Fibroblast of skin of right quadriceps (primary cell): ENCODE measurements at regions not wholly inside any gene's neighbourhood (a gene's known extent, or its start where the extent isn't known, plus 50 kb on each side); places are given as distances from the start of the nearest gene placed in this dataset.

ENCODE experiments used
- DNase-seq: peaks from one replicate; pipeline ENCODE4 v3.0.0-alpha.2; 2013

DNA sequence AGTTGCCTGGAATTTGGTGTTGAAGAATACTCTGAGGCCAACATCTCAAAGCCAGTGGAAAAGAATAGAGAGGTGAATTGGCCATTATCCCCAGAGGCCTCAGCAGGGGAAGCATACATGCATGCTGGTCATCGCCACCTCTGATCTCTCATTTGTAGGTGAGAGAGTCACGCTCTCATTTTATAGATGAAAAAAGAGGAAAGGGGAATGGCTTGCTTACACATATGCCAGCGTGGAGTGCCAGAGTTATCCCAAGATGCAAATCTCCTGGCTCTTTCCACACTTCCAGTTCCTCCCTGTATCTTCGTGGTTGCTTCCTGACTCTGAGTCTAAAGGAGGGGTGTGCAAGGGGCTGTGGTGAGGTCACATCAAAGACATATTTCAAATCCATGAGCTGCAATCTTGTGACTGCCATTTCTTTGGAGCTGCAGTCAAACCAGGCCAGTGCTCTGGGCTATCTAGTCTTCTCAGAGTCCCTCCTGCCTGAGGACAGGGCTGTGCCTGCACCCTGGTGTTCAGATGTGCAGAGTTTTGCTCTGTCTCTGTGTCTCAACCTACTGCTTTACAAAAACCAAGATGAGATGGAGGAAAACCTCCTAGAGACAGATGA lies 324.7 kb downstream of the MYCN start:
- no peak for DNase-seq

DNA sequence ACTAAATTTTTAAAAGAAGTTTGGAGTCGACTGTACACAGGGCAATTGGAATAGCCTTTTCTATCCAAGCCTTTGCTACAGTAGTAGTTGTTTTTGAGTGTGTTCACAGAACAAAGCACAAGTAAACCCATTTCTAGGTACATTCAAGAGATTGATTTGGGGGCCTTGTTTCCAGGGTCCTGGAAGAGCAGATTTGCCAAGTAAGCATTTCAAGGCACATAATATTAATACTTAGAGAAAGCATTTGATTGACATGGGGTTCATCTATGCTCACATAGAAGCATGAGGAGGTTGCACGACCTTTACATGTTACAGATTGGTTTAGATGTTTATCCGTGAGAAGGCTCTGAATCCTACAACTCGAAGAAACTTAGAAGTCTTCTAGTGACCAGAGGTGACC lies 324.1 kb downstream of the MYCN start:
- DNase-seq = no peak

DNA sequence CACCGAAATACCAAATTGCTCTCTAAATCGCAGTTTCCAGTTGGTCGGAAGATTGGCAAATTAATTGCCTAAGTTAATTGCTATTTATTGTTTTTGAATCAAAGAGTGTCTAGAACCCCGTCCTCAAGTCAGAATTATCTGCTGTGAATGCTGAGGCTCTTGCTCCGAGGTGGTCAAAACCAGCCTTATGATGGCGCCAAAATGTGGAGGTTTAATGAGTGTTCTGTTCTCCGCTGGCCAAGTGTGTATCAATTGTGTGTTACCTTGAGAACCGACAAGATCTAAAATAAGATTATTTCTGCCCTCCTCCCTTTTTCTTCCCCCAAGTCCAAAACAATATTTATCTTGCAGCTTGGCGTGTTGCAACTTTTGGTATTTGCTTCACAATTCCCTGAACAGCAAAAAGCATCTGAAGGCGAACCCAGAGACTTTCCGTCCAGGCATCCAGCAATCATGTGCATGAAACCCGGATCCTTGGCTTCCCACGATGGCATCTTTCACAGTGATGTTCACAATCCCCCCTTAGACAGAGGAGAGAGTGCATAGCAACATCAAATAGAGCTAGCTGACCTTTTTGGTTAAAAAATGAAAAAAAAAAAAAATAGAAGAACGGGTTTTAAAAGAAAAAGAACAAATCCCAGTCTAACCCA lies 323.0 kb downstream of the MYCN start:
- DNase-seq = no peak

DNA sequence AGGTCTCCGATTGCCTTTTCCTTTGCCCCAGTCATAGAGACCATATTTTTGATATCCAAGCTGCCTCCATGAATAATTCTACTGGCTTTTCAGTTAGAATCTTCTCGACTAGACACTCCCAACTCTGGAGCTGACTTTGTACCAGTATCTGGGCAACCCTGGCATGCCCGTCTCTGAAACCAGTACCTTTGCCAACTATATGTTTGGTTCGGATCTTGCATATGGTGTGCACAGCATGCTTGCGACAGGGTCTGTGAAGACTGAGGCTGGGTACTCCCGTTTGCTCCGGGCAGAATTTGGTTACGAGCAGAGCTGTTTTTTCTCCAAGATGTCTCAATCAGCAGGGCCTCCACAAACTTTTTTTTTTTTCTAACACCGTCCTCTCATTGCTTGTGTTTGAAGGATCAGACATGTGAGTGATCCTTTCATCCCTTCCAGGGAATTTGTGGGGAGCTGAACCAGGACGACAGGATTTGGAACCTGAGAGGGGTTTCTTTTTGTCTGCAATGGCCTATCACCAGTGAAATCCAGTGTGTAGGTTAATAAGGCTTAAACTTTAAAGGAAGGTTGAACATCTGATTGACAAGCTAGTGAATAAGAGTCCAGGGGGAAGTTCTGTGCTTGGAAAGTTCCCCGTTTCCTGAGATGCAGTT lies 322.3 kb downstream of the MYCN start:
- no peak for DNase-seq

DNA sequence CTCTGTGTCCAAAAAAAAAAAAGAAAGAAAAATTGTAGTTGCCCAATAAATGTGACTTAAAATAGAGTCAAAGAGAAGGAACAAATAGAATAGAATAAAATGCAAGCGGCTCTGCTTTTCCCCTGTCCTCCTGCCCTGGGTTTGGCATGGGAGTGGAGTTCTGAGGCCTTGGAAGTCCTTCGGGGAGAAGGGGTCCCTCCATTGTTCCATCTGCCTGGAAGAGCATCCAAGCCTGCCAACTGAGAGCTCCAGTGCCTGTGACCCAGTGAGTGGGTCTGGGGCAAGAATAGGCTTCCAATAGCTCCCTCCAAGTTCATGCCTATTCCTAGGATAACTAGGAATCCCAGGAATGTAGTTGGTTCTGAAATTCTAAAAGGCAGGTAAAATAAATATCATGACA lies 321.4 kb downstream of the MYCN start:
- no peak for DNase-seq

DNA sequence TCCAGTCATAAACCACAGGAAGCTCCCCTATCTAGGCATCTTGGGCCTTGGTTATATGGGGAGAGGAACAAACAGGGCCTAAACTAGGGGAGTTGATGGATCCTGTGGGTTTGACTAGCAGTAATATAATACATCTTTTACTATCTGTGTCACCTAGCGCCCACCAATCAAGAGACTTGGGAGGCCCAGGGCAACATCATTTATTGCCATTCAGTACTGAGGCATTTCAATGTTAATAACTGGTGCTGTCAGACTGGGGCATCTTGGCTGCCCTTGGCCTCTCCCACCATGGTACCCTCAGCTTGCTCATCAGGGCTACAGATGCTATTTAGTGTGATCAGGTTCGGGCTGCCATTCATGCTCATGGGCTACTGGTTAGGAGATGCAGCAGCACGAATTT lies 320.7 kb downstream of the MYCN start:
- no peak for DNase-seq

DNA sequence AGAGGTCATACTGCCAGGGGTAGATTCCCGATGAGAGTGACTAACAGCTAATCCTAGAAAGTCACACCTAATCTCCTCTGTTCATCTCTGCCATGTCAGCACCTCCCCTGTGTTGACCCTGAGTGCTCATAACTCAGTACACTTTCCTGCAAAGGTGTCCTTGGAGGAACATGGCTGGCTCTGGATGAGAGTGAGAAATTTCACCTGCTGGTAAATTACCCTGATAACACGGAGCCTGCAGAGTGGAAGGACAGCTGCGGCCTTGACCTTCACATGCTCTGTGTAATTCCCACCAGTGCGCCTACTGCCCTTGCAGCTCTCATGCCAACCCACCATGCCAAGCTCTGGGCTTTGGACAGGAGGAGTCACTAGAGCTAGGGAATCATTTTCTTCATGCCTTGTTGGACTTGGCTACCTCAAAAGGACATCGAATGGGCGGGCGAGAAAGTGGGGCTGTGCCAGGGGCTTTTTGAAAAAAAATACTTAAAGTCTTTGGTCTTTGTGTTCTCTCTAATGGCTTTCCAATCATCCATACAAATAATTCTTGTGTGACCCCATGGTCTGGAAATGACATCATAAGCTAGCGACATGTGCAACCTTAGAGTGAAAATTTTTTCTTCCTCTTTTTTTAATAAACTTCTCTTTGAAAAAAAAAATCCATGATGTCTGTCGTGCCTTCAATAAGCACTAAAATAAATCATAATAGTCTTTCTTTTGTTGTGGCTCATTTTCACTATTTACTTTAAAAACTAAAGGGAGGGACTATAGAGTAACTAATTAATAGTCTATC lies 319.9 kb downstream of the MYCN start:
- no peak for DNase-seq

DNA sequence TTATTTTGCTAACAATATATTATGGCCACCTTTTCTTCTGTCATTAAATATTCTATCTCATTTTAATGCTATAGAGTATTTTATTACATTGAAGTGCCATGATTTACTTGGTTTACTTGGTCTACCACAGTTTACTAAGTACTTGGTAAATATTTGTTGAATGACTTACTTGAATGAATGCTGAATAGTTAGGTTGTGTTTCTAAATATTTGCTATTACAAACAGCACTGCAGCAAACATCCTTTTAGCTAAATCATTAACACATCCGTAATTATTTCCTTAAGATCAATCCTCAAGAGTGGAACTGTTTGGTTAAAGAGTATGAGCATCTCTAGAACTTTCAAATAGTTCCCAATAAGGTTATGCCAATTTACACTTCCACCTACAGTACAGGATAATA lies 318.7 kb downstream of the MYCN start:
- no peak for DNase-seq

DNA sequence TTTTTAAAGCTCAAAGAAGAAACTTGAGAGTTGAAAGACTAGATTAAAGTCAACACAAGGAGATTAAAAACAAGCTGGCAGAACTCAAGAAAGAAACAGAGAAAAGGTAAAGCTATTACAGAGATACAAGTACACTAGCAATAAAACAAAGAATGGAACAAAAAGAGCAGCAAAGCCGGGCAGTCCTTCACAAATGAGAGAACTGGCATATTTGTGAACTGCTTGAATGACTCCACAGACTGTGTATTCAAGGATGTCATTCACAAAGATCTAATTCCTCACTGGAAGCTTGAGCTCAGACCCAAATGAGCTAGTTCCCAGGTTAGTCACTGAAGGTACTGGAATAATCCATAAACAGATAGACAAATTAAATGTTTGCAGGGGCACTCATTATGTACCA lies 318.0 kb downstream of the MYCN start:
- DNase-seq = no peak

DNA sequence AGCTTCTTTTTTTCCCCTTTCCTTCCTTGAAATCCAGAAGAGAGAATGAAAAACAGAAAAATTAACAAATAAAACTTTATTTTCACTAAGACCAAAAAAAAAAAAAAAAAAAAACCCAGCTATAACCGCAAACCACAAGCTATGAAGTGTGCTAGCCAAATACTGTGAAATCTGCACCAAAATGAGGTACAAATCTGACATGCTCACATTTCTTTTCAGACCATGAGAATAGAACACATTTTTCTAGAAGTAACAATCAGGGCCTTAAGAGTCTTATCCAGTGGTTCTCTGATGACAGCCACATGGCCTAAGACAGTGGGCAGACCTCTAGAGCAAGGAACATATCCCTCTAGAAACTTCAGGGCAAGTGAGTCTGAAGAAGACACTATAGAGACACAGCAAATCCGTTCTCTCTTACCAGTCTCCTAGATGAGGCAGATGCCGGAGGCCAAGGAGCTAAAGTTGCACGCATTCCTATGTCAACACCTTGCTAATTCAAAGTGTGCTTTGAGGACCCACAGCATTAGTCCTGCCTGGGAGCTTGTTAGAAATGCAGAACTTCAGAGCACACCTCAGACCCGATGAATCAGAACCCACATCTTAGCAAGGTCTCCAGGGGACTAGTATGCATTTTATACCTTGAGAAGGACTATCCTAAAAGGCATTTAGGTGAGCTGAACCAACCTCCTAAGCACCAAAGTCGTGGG lies 317.1 kb downstream of the MYCN start:
- DNase-seq = no peak

DNA sequence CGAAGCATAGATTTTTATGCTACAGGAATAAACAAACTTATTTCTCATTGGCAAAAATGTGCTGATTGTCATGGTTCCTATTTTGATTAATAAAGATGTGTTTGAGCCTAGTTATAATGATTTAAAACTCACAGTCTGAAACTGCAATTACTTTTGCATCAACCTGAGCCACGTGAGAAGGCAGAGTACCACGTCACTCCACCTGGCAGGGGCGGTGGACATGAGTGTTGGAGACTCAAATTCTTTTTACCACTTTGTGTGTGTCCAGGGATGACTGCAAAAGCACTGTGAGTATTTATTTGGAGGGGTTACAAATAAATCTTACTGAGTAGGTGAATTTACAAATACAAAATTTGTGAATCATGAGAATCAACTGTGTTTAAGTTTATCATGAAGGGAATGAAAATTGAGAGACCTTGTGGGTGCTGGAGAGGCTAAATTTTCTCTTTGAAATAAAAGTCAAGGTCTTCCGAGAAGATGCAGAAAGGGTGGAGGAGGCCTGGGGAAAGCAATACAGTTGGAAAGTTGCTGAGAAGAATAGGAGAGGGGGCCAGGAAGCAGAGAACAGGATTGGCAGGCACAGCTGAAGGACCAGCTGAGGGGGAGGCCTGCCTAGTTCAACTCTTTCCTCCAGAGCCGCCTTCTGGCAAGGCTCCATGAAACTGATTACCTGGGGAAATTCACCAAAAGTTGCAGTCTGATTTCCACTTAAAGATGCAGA lies 316.4 kb downstream of the MYCN start:
- no peak for DNase-seq

DNA sequence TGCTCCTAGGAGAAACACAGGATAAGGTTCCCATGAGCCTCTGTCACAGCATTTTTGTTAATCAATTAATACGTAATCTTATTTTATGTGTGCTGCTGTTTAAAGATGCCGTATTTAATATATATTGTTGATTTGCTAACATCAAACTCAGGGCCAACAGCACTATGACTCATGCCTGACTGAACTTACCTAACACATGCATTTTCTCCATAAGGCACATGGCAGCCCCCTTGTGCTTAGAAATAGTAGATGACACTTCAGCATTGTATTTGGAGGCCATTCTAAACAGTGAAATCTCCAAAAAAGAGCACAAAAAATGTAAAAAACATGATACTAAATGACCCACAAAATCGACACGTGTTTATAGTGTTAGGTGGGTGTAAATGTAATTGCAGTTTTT lies 314.8 kb downstream of the MYCN start:
- DNase-seq = no peak

DNA sequence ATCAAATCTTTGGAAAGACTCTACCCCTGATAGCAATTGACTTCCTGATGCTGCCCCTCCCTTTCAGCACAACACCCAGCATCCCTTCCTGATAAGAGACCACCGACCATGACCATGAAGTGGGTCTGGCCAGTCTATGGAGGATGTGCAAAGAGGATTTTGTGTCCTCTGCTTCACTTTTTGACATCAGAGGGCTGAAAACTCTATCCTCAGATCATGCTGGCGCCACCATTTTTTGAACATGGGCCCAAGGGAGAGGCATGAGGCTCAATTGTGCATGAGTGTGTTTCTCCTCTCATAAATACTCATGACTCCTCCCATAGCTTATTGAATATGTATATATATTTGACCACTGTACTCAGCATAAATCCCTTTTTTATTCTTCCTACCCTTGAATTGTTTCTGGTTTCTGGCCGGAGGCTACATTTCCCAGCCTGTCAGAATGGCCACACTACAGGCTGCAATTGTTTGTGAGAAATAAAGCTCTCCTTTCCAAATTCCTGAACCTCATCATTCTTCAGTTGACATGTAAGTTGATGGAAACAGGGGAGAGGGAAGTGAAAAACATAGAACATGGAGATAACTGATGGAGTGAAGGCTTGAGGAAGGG lies 314.1 kb downstream of the MYCN start:
- no peak for DNase-seq

DNA sequence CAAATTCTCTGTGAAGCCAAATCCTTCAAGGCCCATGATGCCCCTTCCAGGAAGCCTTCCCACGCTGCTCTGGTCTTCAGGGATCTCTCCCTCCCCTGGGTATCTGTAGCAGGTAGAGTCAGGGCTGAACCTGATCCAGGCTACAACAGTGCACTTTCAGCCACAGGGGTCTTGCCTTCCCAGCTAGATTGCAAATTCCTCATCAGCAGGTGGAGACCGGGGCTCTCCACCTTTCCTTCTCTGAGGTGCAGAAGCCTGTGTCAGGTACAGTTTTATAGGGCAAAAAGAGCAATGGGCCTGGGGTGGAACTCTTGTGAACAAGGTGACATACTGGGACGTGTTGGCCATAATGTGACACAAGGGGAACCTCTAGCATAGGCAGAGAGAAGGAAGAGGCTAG lies 312.9 kb downstream of the MYCN start:
- DNase-seq = no peak

DNA sequence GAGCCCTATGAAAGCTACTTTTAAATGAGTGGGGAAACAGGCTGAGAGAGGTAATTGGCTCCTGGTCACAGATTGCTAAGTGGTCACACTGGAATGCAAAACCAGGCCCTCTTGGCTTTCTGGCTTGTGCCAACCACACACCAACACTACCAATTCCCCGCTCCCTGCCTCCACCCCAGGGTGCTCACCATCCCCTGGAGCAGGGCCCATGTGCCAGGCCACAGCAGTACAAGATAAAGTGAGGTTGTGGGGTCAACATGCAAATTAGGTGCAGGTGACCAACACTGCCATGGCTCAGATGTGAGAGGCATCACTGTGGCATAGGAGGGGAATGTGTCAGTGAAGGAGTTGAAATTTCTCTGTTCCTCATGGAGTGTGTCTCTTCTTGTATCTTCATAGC lies 312.5 kb downstream of the MYCN start:
- DNase-seq = no peak

DNA sequence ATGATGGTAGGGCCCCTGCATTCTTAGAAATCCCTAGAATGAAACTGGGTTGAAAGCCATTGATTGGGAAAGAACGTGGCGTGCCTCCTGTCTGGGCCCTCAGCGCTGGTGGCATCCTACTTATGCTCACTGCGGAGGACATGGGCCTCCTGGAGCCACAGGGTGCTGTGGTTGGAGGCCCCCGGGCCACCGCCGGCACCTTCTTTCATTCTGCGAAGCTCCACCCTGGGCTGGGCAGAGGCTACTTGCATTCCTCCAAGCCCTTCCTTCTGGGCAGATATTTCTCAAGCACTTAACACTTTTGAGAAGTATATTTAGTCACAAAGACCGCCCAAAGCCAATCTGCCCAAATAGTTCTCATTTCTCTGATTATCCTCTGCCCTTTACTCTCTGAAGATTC lies 311.9 kb downstream of the MYCN start:
- DNase-seq = no peak

DNA sequence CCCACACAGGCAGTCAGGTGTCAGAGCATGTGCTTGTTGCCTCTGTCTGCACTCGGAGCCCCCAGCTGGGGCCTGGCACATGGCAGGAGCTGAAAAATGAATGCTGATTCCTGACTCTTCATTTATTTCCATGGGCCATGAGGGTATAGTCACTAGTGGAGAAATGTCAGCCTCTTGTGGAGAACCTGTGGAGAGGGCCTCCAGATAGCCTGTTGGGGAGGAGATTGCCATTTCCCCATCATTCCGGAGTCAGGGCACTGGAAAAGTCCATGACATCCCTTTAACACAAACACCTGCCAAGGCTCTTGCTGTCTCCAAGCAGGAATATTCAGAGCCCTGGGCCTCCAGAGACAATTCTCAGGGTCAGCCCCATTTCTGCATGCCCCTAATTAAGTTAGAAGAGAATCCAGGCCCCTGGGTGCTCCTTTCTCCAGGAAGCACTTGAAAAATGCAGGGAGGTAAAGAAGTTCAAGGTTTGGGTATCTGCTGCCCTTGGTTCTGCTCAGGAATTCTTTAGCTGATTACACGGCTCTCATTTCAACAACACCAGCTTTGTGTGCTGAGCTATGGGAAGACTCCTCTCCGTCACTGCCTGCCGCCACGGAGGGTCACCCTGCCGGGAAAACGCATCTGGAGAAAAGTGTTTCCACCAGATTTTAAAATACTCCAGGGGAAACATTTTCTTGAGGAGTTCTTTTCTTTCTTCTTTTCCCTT lies 311.3 kb downstream of the MYCN start:
- DNase-seq = no peak

DNA sequence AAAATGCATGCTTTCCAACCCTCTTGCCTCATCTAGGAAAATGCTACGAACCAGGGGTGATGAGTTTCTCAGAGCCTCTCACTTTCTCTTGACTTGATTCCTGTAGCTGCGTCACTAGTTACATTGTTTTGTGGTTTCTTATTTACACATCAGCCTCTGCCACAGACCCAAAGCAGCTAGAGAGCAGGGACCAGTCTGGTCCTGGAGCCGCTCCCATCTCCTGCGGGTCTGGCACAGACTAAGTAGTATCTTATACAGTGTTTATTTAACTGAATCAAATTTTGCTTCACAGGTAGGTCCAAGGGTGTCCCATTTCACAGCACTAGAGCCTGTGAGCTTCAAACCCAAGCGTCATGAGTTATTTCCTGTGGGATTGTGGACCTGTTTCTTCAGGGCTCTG lies 310.5 kb downstream of the MYCN start:
- DNase-seq = no peak

DNA sequence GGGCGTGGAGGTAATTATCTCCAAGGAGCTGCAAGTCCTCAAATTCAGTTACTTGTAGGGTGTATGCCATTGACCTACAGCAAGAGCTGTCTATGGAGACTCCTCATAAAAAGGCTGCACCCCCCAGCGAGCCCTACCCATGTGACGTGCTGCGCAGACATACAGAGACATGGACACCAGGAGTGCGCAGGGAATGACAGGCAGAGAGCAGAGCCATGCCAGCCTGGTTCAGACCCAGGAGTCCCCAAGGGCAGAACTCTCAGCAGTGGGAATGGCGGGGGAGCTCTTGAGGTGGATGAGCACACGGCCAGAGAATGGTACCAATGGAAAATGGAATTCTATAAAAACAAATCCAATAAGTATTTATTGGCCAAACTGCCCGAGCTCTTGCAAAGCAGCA lies 310.1 kb downstream of the MYCN start:
- no peak for DNase-seq

DNA sequence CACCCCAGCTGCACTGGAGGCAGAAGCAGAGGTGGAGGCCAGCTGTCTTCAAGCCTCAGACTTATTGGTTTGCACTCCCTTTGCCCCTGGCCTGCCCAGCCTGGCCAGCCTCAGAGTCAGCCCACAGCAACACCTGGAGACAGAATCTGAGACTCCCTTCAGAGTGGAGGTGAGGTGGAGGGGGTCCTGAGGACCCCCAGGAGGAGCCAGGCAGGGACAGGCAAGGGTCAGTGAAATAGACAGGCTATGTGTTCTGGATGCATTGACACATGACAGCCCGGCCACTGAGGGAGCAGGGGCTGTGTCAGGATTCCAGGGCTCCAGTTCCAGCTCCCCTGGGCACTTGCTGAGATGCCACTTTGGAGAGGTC lies 309.7 kb downstream of the MYCN start:
- no peak for DNase-seq

DNA sequence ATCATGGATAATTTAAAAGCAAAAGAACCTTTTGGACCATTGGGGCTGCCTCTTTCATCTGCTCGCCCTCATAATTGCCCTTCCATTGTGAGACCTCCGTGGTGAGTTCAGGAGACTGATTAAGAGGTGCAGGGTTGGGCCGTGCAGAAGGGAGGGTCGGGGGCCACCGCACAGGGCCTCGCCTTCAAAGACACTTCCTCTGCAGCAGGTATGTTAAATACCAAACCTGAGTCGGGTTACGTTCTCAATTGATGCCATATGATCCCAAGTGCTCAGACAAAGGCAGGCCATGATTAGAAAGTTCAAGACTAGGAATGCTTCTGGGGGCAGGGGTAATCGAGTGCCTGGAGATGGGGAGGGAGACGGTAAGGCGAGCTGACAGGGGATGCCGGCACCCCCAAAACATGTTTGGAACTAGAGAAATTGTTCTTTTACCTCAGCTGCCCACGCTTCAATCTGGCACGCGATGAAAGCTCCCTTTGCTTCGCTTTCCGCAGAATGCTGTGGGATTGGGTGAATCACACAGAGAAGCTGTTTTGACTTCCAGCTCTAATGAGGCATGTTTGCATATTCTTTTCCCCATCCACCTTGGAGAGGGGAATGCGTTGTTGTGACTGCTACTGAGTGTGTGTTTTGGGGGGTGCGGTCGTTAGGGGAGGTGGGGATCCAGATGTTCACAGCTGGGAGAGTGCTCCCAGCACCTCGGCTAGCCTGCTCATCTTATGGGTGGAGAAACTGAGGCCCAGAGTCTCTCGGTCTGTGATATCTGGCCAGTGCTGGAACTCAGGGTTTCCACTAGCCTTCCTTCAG lies 309.1 kb downstream of the MYCN start:
- DNase-seq = no peak
